Kidney tubule cell (primary cell): ENCODE measurements at regions not wholly inside any gene's neighbourhood (a gene's known extent, or its start where the extent isn't known, plus 50 kb on each side); places are given as distances from the start of the nearest gene placed in this dataset.
A peak's percentile ranks its signal among the peaks of the same experiment; 100 is the strongest.

Experiments
- DNase-seq: peaks from one replicate; pipeline ENCODE4 v3.0.0-alpha.2; 2018; ENCODE audit warnings: low spot score

DNA sequence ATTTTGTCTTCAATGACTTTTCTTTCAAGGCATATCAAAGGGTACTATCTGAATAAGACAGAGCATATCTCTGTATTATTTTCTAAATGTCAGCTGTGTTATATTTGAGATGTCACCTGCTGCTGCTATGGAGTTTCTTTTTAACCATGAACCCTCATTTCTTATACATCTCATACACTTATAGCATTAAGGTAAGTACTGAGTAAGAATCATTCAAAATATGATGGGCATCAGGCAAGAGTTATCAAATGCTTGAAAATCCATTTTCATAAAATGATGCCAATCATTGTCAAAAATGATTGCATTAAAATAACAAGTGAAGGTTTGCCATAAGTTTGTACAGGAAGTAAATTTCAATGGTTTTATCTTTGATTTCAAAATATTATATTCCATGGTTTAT is 2005.0 kb upstream of the PCDH20 start:
- no peak for DNase-seq

- DNase-seq, result no peak
Measured at GRCh38 chr13:63414247-63414646, 1998.6 kb upstream of the PCDH20 start.

DNA sequence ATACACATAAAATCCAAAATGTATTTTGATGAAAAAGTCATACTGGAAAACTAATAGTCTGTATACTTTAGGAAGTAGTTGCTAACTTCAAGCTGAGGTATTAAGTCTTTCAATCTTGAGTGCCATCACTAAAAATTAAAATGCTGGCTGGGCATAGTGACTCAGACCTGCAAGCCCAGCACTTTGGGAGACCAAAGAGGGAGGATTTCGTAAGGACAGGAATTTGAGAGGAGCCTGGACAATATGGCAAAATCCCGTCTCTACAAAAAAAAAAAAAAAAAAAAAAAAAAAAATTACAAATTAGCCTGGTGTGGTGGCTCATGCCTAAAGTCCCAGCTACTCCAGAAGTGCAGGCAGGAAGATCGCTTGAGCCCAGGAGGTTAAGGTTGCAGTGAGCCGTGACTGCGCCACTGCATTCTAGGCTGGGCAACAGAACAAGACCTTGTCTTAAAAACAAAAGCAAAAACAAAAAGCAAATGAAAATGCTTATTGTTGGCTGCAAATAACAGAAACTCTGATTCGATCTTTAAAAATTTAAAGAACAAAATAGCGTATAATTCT is 1994.2 kb upstream of the PCDH20 start:
- DNase-seq, result no peak

- DNase-seq, result no peak
Measured at GRCh38 chr13:63408331-63409189, 1992.9 kb upstream of the PCDH20 start.

DNA sequence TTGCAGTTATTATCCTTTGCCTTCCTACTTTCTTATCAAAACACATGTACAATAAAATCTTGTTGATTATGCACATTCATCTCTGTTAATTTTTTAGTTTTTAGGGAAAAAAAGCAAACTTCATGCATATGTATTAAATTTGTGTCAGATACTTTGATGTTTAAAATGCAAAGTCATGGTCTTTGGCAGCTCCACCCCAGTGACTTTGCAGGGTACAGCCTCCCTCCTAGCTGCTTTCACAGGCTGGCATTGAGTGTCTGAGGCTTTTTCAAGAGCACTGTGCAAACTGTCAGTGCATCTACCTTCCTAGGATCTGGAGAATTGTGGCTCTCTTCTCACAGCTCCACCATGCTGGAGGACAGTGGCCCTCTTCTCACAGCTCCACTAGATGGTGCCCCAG is 1988.1 kb upstream of the PCDH20 start:
- DNase-seq, result no peak

GRCh38 chr13:63396746-63397145 is 1981.1 kb upstream of the PCDH20 start:
- no peak for DNase-seq

GRCh38 chr13:63393112-63393511 is 1977.5 kb upstream of the PCDH20 start:
- DNase-seq, result no peak

DNA sequence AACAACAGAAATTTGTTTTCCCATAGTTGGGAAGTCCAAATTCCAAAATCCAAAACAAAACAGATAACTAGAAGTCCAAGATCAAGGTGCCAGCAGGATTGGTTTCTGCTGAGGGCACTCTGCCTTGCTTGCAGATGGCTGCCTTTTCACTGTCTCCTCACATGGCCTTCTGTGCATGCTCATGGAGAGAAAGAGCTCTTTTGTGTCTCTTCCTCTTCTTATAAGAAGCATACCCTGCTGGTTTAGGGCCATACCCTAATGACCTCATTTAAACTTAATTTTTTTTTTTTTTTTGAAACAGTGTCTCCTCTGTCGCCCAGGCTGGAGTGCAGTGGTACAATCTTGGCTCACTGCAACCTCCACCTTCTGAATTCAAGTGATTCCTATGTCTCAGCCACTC is 1974.1 kb upstream of the PCDH20 start:
- no peak for DNase-seq

DNA sequence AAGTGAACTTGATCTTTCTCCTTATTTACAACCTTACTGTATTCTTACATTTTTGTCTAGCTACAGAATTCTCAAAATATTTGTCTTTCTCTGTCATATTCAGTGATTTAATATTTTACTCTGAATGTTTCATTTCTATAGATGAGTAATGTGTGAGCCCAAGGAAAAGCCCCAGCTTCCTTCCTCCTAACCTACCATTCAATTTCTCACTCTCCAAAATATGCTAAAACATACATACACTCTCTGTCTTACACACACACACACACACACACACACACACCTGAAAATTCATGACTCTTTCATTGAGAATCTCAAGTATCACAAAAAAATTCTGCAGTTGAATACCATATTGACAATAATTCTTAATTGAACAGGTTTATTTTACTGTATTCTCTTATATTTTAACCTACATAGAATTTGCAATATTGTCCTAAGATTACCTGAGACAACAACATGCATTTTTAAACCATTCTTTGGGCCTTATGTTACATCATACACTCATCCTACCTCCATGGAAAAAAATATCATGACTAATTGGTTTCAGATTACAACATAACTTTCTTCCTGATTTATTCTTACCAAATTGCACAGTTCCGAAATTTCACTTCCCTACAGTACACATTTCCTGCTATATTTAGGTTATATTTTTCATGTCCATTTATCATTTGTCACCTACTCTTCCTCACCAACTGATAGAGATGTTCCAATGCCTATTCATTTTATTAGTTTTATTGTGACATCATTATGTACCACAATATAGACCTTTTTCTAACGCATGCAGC is 1965.6 kb upstream of the PCDH20 start:
- DNase-seq, result peak; percentile 65

- no peak for DNase-seq
Measured at GRCh38 chr13:63377986-63378385, 1962.3 kb upstream of the PCDH20 start.

GRCh38 chr13:63370101-63370500 is 1954.5 kb upstream of the PCDH20 start:
- DNase-seq, result no peak

- DNase-seq, result no peak
Measured at GRCh38 chr13:63367522-63368198, 1952.0 kb upstream of the PCDH20 start.

DNA sequence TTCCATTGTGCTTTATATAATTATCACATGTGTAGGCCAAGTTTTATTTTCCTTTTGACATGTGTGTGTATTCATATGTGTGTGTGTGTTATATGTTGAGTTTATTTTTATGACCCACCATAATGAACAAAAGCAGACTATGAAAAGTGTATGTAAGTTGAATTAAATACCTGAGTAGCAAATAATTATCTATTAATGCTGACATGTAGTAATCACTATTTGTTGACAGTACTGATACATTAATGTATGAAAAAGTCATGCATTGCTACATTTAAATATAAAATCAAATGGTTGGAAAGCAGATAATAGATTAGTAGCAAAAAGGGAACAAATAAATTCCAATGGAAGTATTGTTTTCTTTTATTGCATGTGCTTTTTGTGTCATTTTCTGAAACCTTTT is 1948.5 kb upstream of the PCDH20 start:
- no peak for DNase-seq

DNA sequence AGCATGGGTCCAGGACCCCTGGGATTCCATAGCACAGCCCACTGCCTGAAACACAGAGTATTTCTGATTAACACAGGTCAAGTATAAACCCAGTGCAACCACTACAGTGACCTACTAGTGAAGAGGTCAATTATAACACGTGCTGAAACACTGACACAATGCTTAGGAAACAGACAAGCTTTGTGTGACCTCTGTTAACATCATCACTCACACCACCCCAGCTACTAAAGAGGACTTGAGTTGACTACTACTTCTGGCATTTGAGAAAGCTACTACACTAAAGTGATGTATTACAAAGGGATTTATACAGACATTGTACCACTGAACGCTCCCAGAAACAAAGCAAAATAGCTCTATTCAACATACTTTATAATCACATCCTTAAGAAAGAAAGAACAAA is 1935.9 kb upstream of the PCDH20 start:
- no peak for DNase-seq

DNA sequence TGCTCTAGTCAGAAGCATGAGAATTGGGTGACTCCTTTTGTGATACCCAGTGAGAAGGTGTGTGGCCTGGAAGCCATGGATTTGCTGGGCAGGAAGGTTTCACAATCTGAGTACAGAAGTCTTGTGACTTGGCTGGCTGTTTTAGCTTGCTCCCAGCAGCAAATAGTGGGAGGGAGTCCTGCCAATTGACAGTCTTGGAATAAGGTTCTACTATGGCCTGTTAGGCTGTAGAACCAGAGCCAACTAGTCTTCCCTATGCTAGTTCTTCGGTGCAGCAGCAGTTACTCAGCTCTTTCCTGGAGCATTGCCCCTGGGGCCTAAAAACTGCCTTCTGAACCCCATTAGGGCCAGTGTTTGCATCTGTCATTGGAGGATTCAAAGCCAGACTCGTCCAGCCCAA is 1935.4 kb upstream of the PCDH20 start:
- DNase-seq, result no peak

DNA sequence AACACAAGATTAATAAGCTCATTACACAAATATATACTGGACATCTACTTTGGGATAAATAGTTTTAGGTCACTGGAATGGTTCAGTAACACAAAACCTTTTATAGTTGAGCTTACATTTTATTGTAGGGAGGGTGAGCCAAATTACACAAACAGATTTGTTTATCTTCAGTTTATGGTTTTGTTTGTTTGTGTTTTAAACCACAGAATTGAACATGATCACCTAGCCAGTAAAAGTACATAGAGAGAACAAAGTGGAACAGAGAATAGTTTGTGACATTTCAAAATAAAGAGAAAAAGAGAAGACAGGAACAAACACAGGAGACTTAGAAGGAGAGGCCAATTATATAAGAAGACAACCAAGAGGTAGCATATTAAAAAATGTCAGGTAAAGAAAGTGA is 1930.2 kb upstream of the PCDH20 start:
- DNase-seq, result no peak

DNA sequence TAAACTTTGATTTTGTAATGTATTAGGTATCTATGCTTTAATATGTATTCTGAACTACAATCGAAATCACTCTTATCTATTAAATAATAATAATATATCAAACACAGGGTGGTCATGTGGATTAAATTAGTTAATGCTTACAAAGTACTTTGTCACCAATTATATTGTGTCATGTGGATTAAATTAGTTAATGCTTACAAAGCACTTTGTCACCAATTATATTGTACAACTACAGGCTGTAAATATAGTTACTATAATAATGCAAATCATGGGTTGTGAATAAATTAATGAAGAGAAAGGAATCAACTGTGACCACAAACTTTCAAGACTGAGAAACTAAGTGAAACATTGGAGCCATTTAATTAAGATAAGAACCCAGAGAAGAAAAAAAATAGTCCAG is 1929.1 kb upstream of the PCDH20 start:
- no peak for DNase-seq

- DNase-seq, result no peak
Measured at GRCh38 chr13:63337921-63338320, 1922.3 kb upstream of the PCDH20 start.

GRCh38 chr13:63337041-63337440 is 1921.4 kb upstream of the PCDH20 start:
- DNase-seq, result no peak

DNA sequence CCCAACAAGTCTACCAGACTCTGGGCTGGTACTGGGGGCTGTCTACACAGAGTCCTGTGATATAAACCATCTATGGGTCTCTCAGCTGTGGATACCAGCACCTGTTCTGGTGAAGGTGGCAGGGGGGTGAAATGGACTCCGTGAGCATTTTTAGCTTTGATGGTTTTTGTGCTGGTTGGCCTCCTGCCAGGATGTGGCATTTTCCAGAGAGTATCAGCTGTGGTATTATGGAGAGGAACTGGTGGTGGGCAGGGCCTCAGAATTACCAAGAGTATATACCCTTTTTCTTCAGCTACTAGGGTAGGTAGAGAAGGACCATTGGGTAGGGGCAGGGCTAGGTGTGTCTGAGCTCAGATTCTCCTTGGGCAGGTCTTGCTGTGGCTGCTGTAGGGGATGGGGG is 1920.9 kb upstream of the PCDH20 start:
- no peak for DNase-seq

DNA sequence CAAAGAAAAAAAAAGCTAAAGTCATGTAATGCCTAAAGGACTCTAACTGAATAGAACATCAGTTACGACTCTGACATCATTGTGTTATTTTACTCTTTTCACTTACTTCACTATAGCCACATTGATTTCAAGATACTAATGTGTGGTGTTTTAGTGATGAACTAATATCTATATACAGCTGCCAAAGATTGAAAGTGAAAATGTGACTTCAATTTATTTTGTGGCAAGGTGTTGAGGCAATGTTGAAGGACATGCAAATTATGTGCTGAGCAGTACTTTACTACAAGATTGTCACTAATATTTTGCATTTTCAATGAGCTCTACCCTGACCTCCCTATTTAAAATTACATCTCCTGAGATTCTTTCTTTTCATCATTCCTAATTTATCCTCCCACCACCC is 1911.9 kb upstream of the PCDH20 start:
- no peak for DNase-seq

DNA sequence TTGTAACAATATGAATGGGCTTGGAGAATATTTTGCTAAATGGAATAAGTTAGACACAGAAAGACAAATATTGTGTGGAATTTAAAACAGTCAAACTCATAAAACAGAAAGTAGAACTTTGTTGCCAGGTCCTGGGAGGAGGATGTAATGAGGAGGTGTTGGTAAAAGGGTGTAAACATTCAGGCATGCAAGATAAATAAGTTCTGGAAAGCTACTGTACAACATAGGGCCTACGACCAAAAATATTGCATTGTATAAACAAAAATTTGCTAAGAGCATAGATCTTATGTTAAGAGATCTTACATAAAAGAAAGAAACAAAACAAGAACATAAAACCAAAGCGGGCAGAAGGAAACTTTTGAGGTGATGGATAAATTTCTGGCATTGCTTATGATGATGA is 1907.8 kb upstream of the PCDH20 start:
- no peak for DNase-seq

DNA sequence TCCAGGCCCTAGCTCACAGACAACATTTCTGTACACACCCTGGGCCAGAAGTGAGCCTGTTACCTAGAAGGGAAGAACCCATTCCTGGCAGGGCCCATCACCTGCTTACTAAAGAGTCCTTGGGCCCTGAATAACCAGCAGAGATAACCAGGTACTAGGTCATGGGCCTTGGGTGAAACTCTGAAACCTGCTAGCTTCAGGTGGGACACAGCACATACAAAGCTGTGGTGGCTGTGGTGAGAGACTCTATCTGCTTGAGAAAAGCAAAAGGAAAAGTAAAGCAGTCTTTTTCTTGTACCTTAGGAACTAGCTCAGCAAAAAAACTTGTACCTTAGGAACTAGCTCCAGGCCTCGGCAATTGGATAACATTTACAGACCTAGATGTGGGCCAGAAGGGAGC is 1895.9 kb upstream of the PCDH20 start:
- DNase-seq, result no peak
